ENCODE measurements at regions not wholly inside any gene's neighbourhood (a gene's known extent, or its start where the extent isn't known, plus 50 kb on each side); places are given as distances from the start of the nearest gene placed in this dataset.

- TF ChIP-seq FOXP2 (optimal IDR thresholded peaks at IDR 0.05; ENCODE audit: borderline replicate concordance, extremely low read depth, extremely low read length, insufficient read depth) (no peak), TAF1 (IDR thresholded peaks at IDR 0.05; ENCODE audit: borderline replicate concordance, insufficient read depth, low read length) (no peak), REST (IDR thresholded peaks at IDR 0.05; ENCODE audit: insufficient read depth in 1 of 2, low read depth in 2 of 2, low read length in 2 of 2) (no peak), POLR2AphosphoS5 (IDR thresholded peaks at IDR 0.05; ENCODE audit: low read depth, low read length) (no peak), SIN3A (IDR thresholded peaks at IDR 0.05; ENCODE audit: borderline replicate concordance, insufficient read depth, low read length) (no peak)
Observed at GRCh38 chr4:89595125-89595789, 241.7 kb downstream of the SNCA start.

GRCh38 chr4:89590128-89590527 is 246.8 kb downstream of the SNCA start:
- TF ChIP-seq SIN3A (IDR thresholded peaks at IDR 0.05; ENCODE audit: borderline replicate concordance, insufficient read depth, low read length) (no peak), TAF1 (IDR thresholded peaks at IDR 0.05; ENCODE audit: borderline replicate concordance, insufficient read depth, low read length) (no peak), POLR2AphosphoS5 (IDR thresholded peaks at IDR 0.05; ENCODE audit: low read depth, low read length) (no peak), FOXP2 (optimal IDR thresholded peaks at IDR 0.05; ENCODE audit: borderline replicate concordance, extremely low read depth, extremely low read length, insufficient read depth) (no peak), REST (IDR thresholded peaks at IDR 0.05; ENCODE audit: insufficient read depth in 1 of 2, low read depth in 2 of 2, low read length in 2 of 2) (no peak)

GRCh38 chr4:89588421-89588820 is 248.5 kb downstream of the SNCA start:
- TF ChIP-seq SIN3A (IDR thresholded peaks at IDR 0.05; ENCODE audit: borderline replicate concordance, insufficient read depth, low read length) (no peak), FOXP2 (optimal IDR thresholded peaks at IDR 0.05; ENCODE audit: borderline replicate concordance, extremely low read depth, extremely low read length, insufficient read depth) (no peak)

GRCh38 chr4:89587364-89587763 is 249.6 kb downstream of the SNCA start:
- TF ChIP-seq REST (IDR thresholded peaks at IDR 0.05; ENCODE audit: insufficient read depth in 1 of 2, low read depth in 2 of 2, low read length in 2 of 2) = no peak
- no peak for TF ChIP-seq SIN3A (IDR thresholded peaks at IDR 0.05; ENCODE audit: borderline replicate concordance, insufficient read depth, low read length)
- TF ChIP-seq FOXP2 (optimal IDR thresholded peaks at IDR 0.05; ENCODE audit: borderline replicate concordance, extremely low read depth, extremely low read length, insufficient read depth) = no peak
- no peak for TF ChIP-seq POLR2AphosphoS5 (IDR thresholded peaks at IDR 0.05; ENCODE audit: low read depth, low read length)
- TF ChIP-seq TAF1 (IDR thresholded peaks at IDR 0.05; ENCODE audit: borderline replicate concordance, insufficient read depth, low read length) = no peak

- TF ChIP-seq POLR2AphosphoS5 (IDR thresholded peaks at IDR 0.05; ENCODE audit: low read depth, low read length) (no peak), FOXP2 (optimal IDR thresholded peaks at IDR 0.05; ENCODE audit: borderline replicate concordance, extremely low read depth, extremely low read length, insufficient read depth) (no peak), TAF1 (IDR thresholded peaks at IDR 0.05; ENCODE audit: borderline replicate concordance, insufficient read depth, low read length) (no peak), REST (IDR thresholded peaks at IDR 0.05; ENCODE audit: insufficient read depth in 1 of 2, low read depth in 2 of 2, low read length in 2 of 2) (no peak), SIN3A (IDR thresholded peaks at IDR 0.05; ENCODE audit: borderline replicate concordance, insufficient read depth, low read length) (no peak)
Observed at GRCh38 chr4:89586864-89587263, 250.1 kb downstream of the SNCA start.
